K562 (cell line): ENCODE measurements at regions not wholly inside any gene's neighbourhood (a gene's known extent, or its start where the extent isn't known, plus 50 kb on each side); places are given as distances from the start of the nearest gene placed in this dataset.

Experiments used
- CEBPG ChIP-seq, 3 experiments: fragments of 200-800 bp in 1 of 3; sonication (Bioruptor generic) in 1 of 3; sonication (generic) in 1 of 3; formaldehyde crosslinking in 1 of 3; IDR thresholded peaks in 2 of 3; conservative IDR thresholded peaks in 1 of 3; 2 replicates each; pipeline versions ENCODE4 v1.6.1 to v1.8.0; 2016 to 2022; ENCODE audit warnings: missing compliant biosample characterization in 2 of 3, missing genetic modification characterization in 2 of 3, mild to moderate bottlenecking in 1 of 3, missing genetic modification reagents in 1 of 3
- TF ChIP-seq, protein P1 (sequence below): sonication (generic); formaldehyde crosslinking; IDR thresholded peaks from 2 replicates; pipeline ENCODE4 v1.8.1; 2023; ENCODE audit warnings: mild to moderate bottlenecking, missing genetic modification reagents

- no peak for TF ChIP-seq CEBPG (CRISPR knock-in tag; IDR thresholded peaks at IDR 0.05)
- no peak for TF ChIP-seq CEBPG (tag; conservative IDR thresholded peaks at IDR 0.05 in 1 of 2, IDR thresholded peaks at IDR 0.05 in 1 of 2)
- TF ChIP-seq, protein P1, sequence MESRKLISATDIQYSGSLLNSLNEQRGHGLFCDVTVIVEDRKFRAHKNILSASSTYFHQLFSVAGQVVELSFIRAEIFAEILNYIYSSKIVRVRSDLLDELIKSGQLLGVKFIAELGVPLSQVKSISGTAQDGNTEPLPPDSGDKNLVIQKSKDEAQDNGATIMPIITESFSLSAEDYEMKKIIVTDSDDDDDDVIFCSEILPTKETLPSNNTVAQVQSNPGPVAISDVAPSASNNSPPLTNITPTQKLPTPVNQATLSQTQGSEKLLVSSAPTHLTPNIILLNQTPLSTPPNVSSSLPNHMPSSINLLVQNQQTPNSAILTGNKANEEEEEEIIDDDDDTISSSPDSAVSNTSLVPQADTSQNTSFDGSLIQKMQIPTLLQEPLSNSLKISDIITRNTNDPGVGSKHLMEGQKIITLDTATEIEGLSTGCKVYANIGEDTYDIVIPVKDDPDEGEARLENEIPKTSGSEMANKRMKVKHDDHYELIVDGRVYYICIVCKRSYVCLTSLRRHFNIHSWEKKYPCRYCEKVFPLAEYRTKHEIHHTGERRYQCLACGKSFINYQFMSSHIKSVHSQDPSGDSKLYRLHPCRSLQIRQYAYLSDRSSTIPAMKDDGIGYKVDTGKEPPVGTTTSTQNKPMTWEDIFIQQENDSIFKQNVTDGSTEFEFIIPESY (CRISPR knock-in tag): no peak
These were observed 307.3 kb upstream of the PLSCR5 start for GRCh38 chr3:146912241-146913015.
